GM19324 (cell line): ENCODE measurements at regions not wholly inside any gene's neighbourhood (a gene's known extent, or its start where the extent isn't known, plus 50 kb on each side); places are given as distances from the start of the nearest gene placed in this dataset.
"Not testable (repeated sequence)": the region's sequence is repeated elsewhere in the genome, so short reads cannot be mapped to it uniquely, and the experiment has no call there.

Source experiments
- ATAC-seq: cut with Tn5 transposase; IDR thresholded peaks from one replicate; pipeline ENCODE4 v1.9.1; 2021; ENCODE audit warnings: mild to moderate bottlenecking, moderate library complexity; ENCODE audit not compliant: unreplicated experiment, low FRiP score

- no peak for ATAC-seq
These were observed 776.0 kb downstream of the GLUD2 start for GRCh38 chrX:121823406-121823805.

- ATAC-seq, result no peak
These were observed 784.2 kb downstream of the GLUD2 start for GRCh38 chrX:121831601-121832000.

GRCh38 chrX:121832446-121832845, 785.0 kb downstream of the GLUD2 start:
- ATAC-seq, result no peak

- no peak for ATAC-seq
These were observed 788.6 kb downstream of the GLUD2 start for GRCh38 chrX:121836000-121836399.

- ATAC-seq, result no peak
These were observed 803.6 kb downstream of the GLUD2 start for GRCh38 chrX:121851033-121851432.

GRCh38 chrX:121853762-121854613, 806.6 kb downstream of the GLUD2 start:
- ATAC-seq, result no peak

- ATAC-seq, result no peak
These were observed 807.2 kb downstream of the GLUD2 start for GRCh38 chrX:121854614-121854911.

GRCh38 chrX:121858867-121859647, 811.6 kb downstream of the GLUD2 start:
- ATAC-seq, result no peak

- no peak for ATAC-seq
These were observed 816.6 kb downstream of the GLUD2 start for GRCh38 chrX:121863976-121864375.

- no peak for ATAC-seq
These were observed 817.2 kb downstream of the GLUD2 start for GRCh38 chrX:121864561-121864960.

GRCh38 chrX:121869876-121870477, 822.6 kb downstream of the GLUD2 start:
- ATAC-seq, result no peak

- ATAC-seq, result no peak
These were observed 823.7 kb downstream of the GLUD2 start for GRCh38 chrX:121871122-121871521.

GRCh38 chrX:121876305-121876704, 828.9 kb downstream of the GLUD2 start:
- no peak for ATAC-seq

- ATAC-seq, result not testable (repeated sequence)
These were observed 829.9 kb downstream of the GLUD2 start for GRCh38 chrX:121877337-121877736.

- ATAC-seq, result no peak
These were observed 839.1 kb downstream of the GLUD2 start for GRCh38 chrX:121886557-121886956.

GRCh38 chrX:121894756-121895155, 847.3 kb downstream of the GLUD2 start:
- no peak for ATAC-seq

- ATAC-seq, result no peak
These were observed 855.1 kb downstream of the GLUD2 start for GRCh38 chrX:121902463-121902862.

GRCh38 chrX:121903961-121904360, 856.6 kb downstream of the GLUD2 start:
- no peak for ATAC-seq

- ATAC-seq, result no peak
These were observed 873.8 kb downstream of the GLUD2 start for GRCh38 chrX:121921258-121921657.

- no peak for ATAC-seq
These were observed 884.2 kb downstream of the GLUD2 start for GRCh38 chrX:121931567-121931966.

- ATAC-seq, result no peak
These were observed 885.3 kb downstream of the GLUD2 start for GRCh38 chrX:121932688-121933087.
